ENCODE measurements at regions not wholly inside any gene's neighbourhood (a gene's known extent, or its start where the extent isn't known, plus 50 kb on each side); places are given as distances from the start of the nearest gene placed in this dataset.

GRCh38 chr1:59020151-59020997 lies 236.5 kb upstream of the JUN start:
- DNase-seq: peak; percentile 61
- intact Hi-C loops (cut with DNase I): no loop called here
- ATAC-seq (ENCODE audit: poor library complexity): peak; percentile 61

GRCh38 chr1:59022199-59022598 lies 238.4 kb upstream of the JUN start:
- no peak for ATAC-seq (ENCODE audit: poor library complexity)
- intact Hi-C loops (cut with DNase I): no loop called here
- DNase-seq: no peak

- intact Hi-C loops (cut with DNase I): no loop called here
- ATAC-seq (ENCODE audit: poor library complexity): no peak
- DNase-seq: no peak
Measured at GRCh38 chr1:59022799-59023198, 239.0 kb upstream of the JUN start.

GRCh38 chr1:59025201-59025600 lies 241.4 kb upstream of the JUN start:
- intact Hi-C loops (cut with DNase I): no loop called here
- DNase-seq (no peak), ATAC-seq (ENCODE audit: poor library complexity) (no peak)

- ATAC-seq (ENCODE audit: poor library complexity) (no peak), DNase-seq (no peak)
- intact Hi-C loops (cut with DNase I): no loop called here
Measured at GRCh38 chr1:59025898-59026426, 242.1 kb upstream of the JUN start.

GRCh38 chr1:59026472-59026948 lies 242.7 kb upstream of the JUN start:
- intact Hi-C loops (cut with DNase I): no loop called here
- ATAC-seq (ENCODE audit: poor library complexity): no peak
- no peak for DNase-seq

- ATAC-seq (ENCODE audit: poor library complexity): no peak
Measured at GRCh38 chr1:59027177-59027576, 243.3 kb upstream of the JUN start.

GRCh38 chr1:59028048-59028447 lies 244.2 kb upstream of the JUN start:
- ATAC-seq (ENCODE audit: poor library complexity) (no peak), DNase-seq (no peak)
- intact Hi-C loops (cut with DNase I): no loop called here

More at GRCh38 chr1:59027177-59027576, 243.3 kb upstream of the JUN start:
- intact Hi-C loops (cut with DNase I): no loop called here
- DNase-seq: no peak

- intact Hi-C loops (cut with DNase I): no loop called here
- ATAC-seq (ENCODE audit: poor library complexity) (no peak), DNase-seq (no peak)
Measured at GRCh38 chr1:59029411-59030167, 245.7 kb upstream of the JUN start.

GRCh38 chr1:59032228-59032627 lies 248.4 kb upstream of the JUN start:
- DNase-seq: no peak
- no peak for ATAC-seq (ENCODE audit: poor library complexity)
- intact Hi-C loops (cut with DNase I): no loop called here

GRCh38 chr1:59033761-59034160 lies 249.9 kb upstream of the JUN start:
- ATAC-seq (ENCODE audit: poor library complexity): no peak
- no peak for DNase-seq
- intact Hi-C loops (cut with DNase I): no loop called here

- DNase-seq (no peak), ATAC-seq (ENCODE audit: poor library complexity) (no peak)
- intact Hi-C loops (cut with DNase I): no loop called here
Measured at GRCh38 chr1:59034925-59035324, 251.1 kb upstream of the JUN start.

GRCh38 chr1:59039551-59039950 lies 255.7 kb upstream of the JUN start:
- ATAC-seq (ENCODE audit: poor library complexity) (no peak), DNase-seq (no peak)
- intact Hi-C loops (cut with DNase I): no loop called here

- ATAC-seq (ENCODE audit: poor library complexity) (no peak), DNase-seq (no peak)
- intact Hi-C loops (cut with DNase I): loop anchor here (10.0 kb wide), 1 partner anchor 66 kb away; no protein-coding TSS in a partner anchor
Measured at GRCh38 chr1:59040486-59040885, 256.4 kb upstream of the FGGY start.

- intact Hi-C loops (cut with DNase I): loop anchor here (10.0 kb wide), 1 partner anchor 67 kb away; no protein-coding TSS in a partner anchor
- no peak for DNase-seq
- ATAC-seq (ENCODE audit: poor library complexity): peak; percentile 14
Measured at GRCh38 chr1:59041646-59042277, 255.1 kb upstream of the FGGY start.

- peak; percentile 78 for DNase-seq
- intact Hi-C loops (cut with DNase I): loop anchor here (10.0 kb wide), 1 partner anchor 69 kb away; no protein-coding TSS in a partner anchor
- ATAC-seq (ENCODE audit: poor library complexity): peak; percentile 89
Measured at GRCh38 chr1:59043796-59044195, 253.1 kb upstream of the FGGY start.

GRCh38 chr1:59044535-59045121 lies 252.3 kb upstream of the FGGY start:
- ATAC-seq (ENCODE audit: poor library complexity): no peak
- no peak for DNase-seq
- intact Hi-C loops (cut with DNase I): loop anchor here (10.0 kb wide), 1 partner anchor 70 kb away; no protein-coding TSS in a partner anchor

- DNase-seq: no peak
- no peak for ATAC-seq (ENCODE audit: poor library complexity)
- intact Hi-C loops (cut with DNase I): loop anchor here (10.0 kb wide), 1 partner anchor 70 kb away; no protein-coding TSS in a partner anchor
Measured at GRCh38 chr1:59045137-59045536, 251.8 kb upstream of the FGGY start.

All from Right ventricle myocardium superior (tissue), 1 donor.